Skeletal muscle satellite cell (primary cell): ENCODE measurements at regions not wholly inside any gene's neighbourhood (a gene's known extent, or its start where the extent isn't known, plus 50 kb on each side); places are given as distances from the start of the nearest gene placed in this dataset.

Experiments used
- H3K27me3 ChIP-seq: 2 replicates; pipeline ENCODE4 v1.7.0; 2013; ENCODE audit warnings: low read length; ENCODE audit not compliant: control insufficient read depth, insufficient read depth
- H3K36me3 ChIP-seq: 2 replicates; pipeline ENCODE4 v1.7.0; 2013; ENCODE audit warnings: mild to moderate bottlenecking, control low read depth, low read length; ENCODE audit not compliant: insufficient read depth
- H3K4me1 ChIP-seq: 2 replicates; pipeline ENCODE4 v1.7.0; 2013; ENCODE audit warnings: low read length; ENCODE audit not compliant: control insufficient read depth, insufficient read depth
- H3K4me2 ChIP-seq: 2 replicates; pipeline ENCODE4 v1.7.0; 2013; ENCODE audit warnings: mild to moderate bottlenecking, low read length
- H3K4me3 ChIP-seq: 2 replicates; pipeline ENCODE4 v1.7.0; 2013; ENCODE audit warnings: low read length
- H3K9ac ChIP-seq: 2 replicates; pipeline ENCODE4 v1.7.0; 2013; ENCODE audit warnings: mild to moderate bottlenecking, low read depth, low read length, moderate library complexity
- H3K9me3 ChIP-seq: replicated peaks from 2 replicates; pipeline ENCODE4 v1.7.0; 2013; ENCODE audit warnings: mild to moderate bottlenecking, control low read depth, low read length

DNA sequence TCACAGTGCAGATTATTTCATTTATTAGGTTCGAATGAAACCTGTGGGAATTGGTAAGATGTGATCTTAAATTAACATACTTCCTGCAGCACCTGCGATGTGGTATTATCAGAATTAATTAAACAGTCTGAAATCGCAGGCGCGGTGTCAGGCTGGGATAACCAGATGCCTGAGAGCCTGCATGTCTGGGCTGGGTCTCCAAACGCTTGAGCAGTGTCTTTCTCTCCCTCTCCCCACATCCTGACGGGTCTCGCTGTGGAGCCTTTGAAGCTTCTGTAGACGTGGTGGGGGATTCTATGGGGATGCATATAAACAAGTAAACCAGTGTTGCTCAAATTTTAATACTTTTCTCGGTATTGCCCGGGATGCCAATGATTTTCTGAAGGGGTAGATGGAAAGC lies 366.2 kb upstream of the SPRED2 start:
- H3K9me3 ChIP-seq = no peaks in the 10 kb centered on the region
- no peak overlapping the region for H3K4me2 ChIP-seq
- H3K4me3 ChIP-seq = no peak overlapping the region
- no peaks in the 10 kb centered on the region for H3K27me3 ChIP-seq
- H3K9ac ChIP-seq = no peak overlapping the region
- no peaks in the 10 kb centered on the region for H3K36me3 ChIP-seq
- H3K4me1 ChIP-seq = no peaks in the 10 kb centered on the region

DNA sequence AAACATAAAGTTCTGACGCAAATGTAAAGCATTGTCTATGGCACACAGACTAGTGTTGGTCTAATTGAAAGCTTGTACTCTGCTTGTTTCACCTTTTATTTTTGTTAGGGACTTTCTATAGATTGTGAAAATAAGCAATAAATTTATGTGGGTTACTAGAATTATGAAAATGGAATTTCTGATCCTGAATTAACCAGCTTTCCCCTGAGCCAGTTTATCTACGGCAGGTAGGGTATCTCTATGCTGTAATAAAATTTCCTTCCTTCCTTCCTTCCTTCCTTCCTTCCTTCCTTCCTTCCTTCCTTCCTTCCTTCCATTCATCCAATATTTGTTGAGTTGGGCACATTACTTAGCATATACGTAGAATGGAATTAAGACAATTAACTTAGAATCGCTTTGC lies 362.6 kb upstream of the SPRED2 start:
- Histone ChIP-seq H3K36me3 (no peaks in the 10 kb centered on the region), H3K9me3 (no peaks in the 10 kb centered on the region), H3K4me3 (no peak overlapping the region), H3K4me2 (no peak overlapping the region), H3K27me3 (no peaks in the 10 kb centered on the region), H3K9ac (no peak overlapping the region), H3K4me1 (no peaks in the 10 kb centered on the region)

DNA sequence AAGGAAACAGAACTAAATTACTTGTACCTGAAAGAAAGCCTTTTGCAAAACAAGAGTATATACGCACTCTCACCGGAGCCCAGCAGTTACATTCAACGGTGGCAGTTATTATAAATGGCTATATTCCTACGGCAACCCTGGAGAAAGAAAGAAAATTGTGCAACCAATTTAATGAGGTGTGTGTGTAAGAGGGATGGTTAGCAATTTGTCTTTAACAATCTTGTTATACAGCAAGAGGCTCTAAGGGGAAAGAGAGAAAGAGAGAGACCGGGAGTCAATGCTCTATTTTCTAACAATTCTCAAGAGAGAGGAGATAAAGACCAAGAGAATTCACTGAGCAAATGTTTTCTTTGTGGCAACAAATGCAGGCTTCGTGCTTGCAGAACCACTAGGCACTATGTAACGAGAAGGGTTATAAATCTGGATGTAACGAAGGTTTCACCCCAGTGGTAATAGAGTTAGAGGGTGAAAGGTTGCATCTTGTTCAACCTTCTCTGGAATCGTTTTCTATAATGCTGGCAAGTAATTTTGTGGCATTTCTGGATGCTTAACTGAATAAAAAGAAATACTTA lies 359.1 kb upstream of the SPRED2 start:
- H3K27me3 ChIP-seq = no peaks in the 10 kb centered on the region
- H3K9me3 ChIP-seq = no peaks in the 10 kb centered on the region
- no peaks in the 10 kb centered on the region for H3K36me3 ChIP-seq
- H3K9ac ChIP-seq = no peak overlapping the region
- H3K4me1 ChIP-seq = no peaks in the 10 kb centered on the region
- no peak overlapping the region for H3K4me3 ChIP-seq
- H3K4me2 ChIP-seq = no peak overlapping the region

DNA sequence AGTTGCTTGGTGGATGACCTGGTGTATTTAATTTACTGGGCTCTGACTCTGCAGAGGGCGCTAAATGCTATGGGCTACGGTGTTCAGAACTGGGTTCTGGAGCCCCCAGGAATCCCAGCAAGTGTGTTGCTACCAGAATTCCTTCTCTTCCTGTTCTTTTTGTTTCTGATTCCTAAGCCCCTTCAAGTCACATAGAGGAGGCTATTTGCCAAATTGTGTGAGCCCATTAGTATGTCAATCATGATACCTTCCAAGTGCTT lies 358.2 kb upstream of the SPRED2 start:
- no peaks in the 10 kb centered on the region for H3K36me3 ChIP-seq

DNA sequence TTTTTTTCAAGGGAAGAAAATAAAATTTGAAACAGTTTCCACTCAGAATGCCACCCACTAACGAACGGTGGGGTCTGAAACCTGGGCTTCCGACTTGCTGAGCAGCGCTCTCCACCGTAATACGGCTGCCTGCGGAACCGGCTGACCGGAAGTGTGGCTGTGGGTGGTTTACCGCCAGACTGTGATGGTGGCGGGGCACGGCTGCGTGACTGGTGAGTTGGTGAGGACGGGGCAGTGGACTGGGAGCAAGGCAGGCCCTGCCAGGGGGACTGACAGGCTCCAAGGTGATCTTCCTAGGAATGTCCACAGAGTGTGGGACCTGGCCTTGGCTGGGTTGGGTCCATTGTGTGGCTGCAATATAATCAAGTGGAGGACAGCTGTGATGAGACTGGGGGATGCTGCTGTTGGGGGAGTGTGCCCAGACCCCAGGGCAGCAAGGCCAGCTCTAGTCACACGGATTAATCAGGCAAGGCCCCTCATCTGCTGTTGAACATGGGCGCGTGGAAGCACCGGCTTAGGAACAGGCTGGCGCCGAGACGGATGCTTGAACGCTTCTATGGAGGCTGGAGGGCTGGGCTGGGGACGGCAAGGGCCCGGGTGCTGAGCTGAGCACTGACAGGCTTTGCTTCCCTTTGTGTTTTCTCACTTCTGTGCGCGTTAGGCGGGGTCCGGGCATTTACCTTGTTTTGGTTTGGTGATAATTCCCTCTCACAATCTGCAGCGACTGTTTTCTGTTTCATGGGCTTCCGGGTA lies 357.7 kb upstream of the SPRED2 start:
- H3K9me3 ChIP-seq = no peaks in the 10 kb centered on the region
- no peak overlapping the region for H3K9ac ChIP-seq
- no peak overlapping the region for H3K4me2 ChIP-seq
- no peak overlapping the region for H3K4me3 ChIP-seq
- H3K27me3 ChIP-seq = no peaks in the 10 kb centered on the region
- no peaks in the 10 kb centered on the region for H3K36me3 ChIP-seq
- H3K4me1 ChIP-seq = no peaks in the 10 kb centered on the region

More for the DNA sequence above, 358.2 kb upstream of the SPRED2 start:
- no peak overlapping the region for H3K4me2 ChIP-seq
- no peaks in the 10 kb centered on the region for H3K9me3 ChIP-seq
- no peak overlapping the region for H3K4me3 ChIP-seq
- no peaks in the 10 kb centered on the region for H3K4me1 ChIP-seq
- no peaks in the 10 kb centered on the region for H3K27me3 ChIP-seq
- no peak overlapping the region for H3K9ac ChIP-seq

DNA sequence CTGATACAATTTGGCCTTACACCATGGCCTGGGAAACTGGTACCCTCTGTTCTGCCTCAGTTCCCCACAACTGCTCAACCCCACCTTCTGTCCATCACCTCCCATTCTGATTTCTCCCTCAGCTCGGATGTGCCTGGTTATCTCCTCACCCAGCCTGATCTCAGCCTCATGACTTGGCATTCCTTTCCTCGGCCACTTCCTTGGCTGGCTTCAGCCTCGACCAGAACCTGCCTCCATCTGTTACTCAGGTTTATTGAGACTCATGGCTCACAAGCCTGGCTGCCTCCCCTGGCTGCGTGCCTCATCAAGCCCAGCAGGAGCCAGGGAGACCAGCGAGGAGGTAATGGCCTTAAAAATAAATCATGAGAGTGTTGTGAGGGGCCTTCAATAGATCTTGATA lies 356.2 kb upstream of the SPRED2 start:
- H3K4me3 ChIP-seq = no peak overlapping the region
- no peaks in the 10 kb centered on the region for H3K27me3 ChIP-seq
- H3K9ac ChIP-seq = no peak overlapping the region
- H3K9me3 ChIP-seq = no peaks in the 10 kb centered on the region
- no peaks in the 10 kb centered on the region for H3K36me3 ChIP-seq
- no peak overlapping the region for H3K4me2 ChIP-seq
- no peaks in the 10 kb centered on the region for H3K4me1 ChIP-seq

DNA sequence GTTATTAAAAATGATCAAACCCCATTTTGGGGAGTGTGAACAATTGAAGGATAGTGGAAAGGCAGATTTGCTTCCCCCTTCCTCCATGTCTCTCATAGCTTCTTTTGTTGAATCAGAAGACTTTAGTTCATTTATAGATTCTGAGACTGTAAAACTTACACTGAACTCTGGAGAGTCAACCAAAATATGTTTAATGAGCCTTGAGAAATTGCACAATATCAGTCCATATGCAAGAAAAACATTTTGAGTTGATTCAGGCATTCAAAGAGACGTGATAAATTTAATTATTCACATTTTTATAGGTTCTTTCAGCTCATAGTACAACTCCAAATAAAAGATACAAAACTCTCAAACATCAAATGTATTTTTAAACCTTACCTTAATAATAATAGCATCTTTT lies 354.4 kb upstream of the SPRED2 start:
- H3K4me2 ChIP-seq = no peak overlapping the region
- H3K27me3 ChIP-seq = no peaks in the 10 kb centered on the region
- H3K4me3 ChIP-seq = no peak overlapping the region
- H3K9ac ChIP-seq = no peak overlapping the region
- H3K36me3 ChIP-seq = no peaks in the 10 kb centered on the region
- H3K4me1 ChIP-seq = no peaks in the 10 kb centered on the region
- no peaks in the 10 kb centered on the region for H3K9me3 ChIP-seq

DNA sequence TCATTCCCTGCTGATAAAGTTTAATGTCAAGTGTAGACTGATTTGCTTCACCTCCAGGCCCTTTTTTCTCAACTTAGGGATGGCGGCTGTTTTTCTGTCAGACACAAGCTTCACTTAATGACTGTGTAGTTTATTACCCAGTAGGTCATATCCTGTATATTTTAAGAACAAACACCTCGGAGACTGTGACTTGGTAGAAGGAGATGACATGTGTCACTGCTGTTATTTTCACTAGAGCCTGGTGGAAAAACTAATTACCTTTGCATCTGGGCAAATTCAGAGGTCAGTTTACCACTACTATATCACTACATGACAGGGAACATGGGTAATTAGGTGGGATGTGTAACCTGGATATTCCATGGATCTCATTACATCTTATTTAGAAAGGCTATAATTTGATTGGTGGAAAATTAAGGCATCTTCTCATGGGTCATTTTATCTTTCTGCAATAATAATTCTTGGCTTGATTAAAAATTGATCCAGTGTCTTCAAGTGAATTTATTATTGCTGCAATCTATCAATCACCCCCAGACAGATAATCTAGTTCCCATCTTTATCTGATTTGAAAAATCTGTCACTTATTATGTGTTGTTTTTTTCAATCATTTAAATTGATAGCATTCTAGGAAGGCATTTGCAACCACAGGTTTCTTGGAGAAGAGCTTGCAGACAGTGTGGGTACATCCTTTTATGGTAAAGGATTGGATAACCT lies 353.8 kb upstream of the SPRED2 start:
- Histone ChIP-seq H3K4me1 (no peaks in the 10 kb centered on the region), H3K9me3 (no peaks in the 10 kb centered on the region), H3K27me3 (no peaks in the 10 kb centered on the region), H3K4me3 (no peak overlapping the region), H3K4me2 (no peak overlapping the region), H3K9ac (no peak overlapping the region), H3K36me3 (no peaks in the 10 kb centered on the region)

DNA sequence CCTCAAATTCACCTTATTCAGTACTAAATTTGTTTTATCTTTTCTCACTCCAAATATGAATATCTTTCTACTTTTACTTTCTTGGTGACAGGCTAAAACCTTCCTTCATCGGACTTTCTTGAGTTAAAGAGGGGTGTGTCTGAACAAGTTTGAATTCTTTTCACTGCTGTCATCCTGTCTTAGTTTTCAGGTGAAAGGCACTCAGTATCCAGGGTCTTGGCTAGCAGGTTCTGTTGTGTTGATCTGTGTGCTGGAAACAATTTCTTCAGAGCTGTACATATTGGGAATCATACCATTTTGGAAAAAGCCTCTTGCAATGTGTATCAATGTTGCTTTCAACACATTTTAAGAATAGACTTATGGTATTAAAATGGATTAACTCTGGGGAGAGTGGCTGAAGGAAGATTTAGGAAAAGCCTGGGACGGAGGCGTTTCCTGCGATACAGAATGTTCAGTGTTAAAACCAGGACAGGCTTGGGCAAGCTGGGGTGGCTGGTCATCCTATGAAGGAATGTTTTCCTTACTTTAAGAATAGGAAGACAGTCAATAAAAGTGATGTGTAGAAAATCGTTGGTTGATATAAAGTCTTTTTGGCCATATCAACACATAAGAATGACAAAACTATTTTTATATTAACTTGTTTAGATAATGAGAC lies 350.7 kb upstream of the SPRED2 start:
- Histone ChIP-seq H3K36me3 (no peaks in the 10 kb centered on the region), H3K4me2 (no peak overlapping the region), H3K27me3 (no peaks in the 10 kb centered on the region), H3K4me3 (no peak overlapping the region), H3K9ac (no peak overlapping the region), H3K4me1 (no peaks in the 10 kb centered on the region), H3K9me3 (no peaks in the 10 kb centered on the region)

DNA sequence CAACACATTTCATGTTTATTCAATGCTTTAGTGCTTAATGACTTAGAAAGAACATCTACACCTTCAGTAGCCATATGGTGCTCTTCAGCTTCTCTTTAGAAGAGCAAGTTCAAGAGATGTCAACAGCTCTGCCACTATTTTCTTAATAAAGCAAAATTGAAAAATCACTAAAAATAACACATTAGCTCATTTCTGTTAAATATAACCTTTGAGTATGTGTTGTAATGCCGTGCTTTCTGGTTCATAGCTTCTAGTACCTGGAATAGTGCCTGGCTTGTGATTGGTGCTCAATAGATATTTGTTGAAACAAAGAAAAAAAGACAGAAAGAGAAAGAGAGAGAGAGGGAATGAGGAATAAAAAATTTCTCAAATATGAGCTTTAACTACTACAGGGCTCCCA lies 349.8 kb upstream of the SPRED2 start:
- Histone ChIP-seq H3K36me3 (no peaks in the 10 kb centered on the region), H3K4me2 (no peak overlapping the region), H3K4me3 (no peak overlapping the region), H3K9me3 (no peaks in the 10 kb centered on the region), H3K4me1 (no peaks in the 10 kb centered on the region), H3K27me3 (no peaks in the 10 kb centered on the region), H3K9ac (no peak overlapping the region)

DNA sequence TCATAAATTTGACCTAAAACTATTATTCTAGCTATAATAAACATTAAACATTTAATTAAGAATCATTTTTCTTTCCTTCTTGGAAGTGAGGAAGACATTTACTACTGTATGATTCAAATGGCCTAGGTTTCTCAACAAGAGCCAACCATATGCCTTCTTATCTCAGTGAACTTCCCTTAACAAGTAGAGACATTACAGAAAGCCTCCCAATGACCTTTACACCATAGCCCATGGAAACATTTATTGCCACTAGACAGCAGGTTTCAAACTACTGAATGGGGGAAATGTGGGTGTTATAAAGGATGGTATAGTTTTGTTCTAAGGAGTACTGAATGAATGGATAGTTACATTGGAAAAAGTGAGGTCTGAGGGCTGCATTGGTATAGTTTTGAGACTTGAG lies 349.4 kb upstream of the SPRED2 start:
- no peaks in the 10 kb centered on the region for H3K27me3 ChIP-seq
- no peak overlapping the region for H3K9ac ChIP-seq
- no peaks in the 10 kb centered on the region for H3K9me3 ChIP-seq
- H3K4me1 ChIP-seq = no peaks in the 10 kb centered on the region
- H3K4me3 ChIP-seq = no peak overlapping the region
- H3K36me3 ChIP-seq = no peaks in the 10 kb centered on the region
- no peak overlapping the region for H3K4me2 ChIP-seq
